Fibroblast of skin of left biceps (primary cell): ENCODE measurements at regions not wholly inside any gene's neighbourhood (a gene's known extent, or its start where the extent isn't known, plus 50 kb on each side); places are given as distances from the start of the nearest gene placed in this dataset.
"Not testable (repeated sequence)": the region's sequence is repeated elsewhere in the genome, so short reads cannot be mapped to it uniquely, and the experiment has no call there.

Experiments
- DNase-seq, 2 experiments: peaks; one replicate each; pipeline ENCODE4 v3.0.0-alpha.2; 2013; ENCODE audit warnings: low read depth in 2 of 2

- DNase-seq, result no peak
Observed at GRCh38 chr1:29632806-29633615, 396.7 kb downstream of the PTPRU start.

- no peak for DNase-seq
Observed at GRCh38 chr1:29631836-29632805, 395.8 kb downstream of the PTPRU start.

GRCh38 chr1:29631361-29631760 lies 395.0 kb downstream of the PTPRU start:
- no peak for DNase-seq

GRCh38 chr1:29630756-29631155 lies 394.4 kb downstream of the PTPRU start:
- no peak for DNase-seq

GRCh38 chr1:29629814-29630516 lies 393.6 kb downstream of the PTPRU start:
- no peak for DNase-seq

GRCh38 chr1:29629401-29629800 lies 393.1 kb downstream of the PTPRU start:
- no peak for DNase-seq

- DNase-seq, result no peak
Observed at GRCh38 chr1:29628190-29628589, 391.9 kb downstream of the PTPRU start.

GRCh38 chr1:29626726-29627125 lies 390.4 kb downstream of the PTPRU start:
- DNase-seq, result no peak

- DNase-seq, result no peak
Observed at GRCh38 chr1:29626066-29626465, 389.7 kb downstream of the PTPRU start.

- no peak for DNase-seq
Observed at GRCh38 chr1:29625084-29625420, 388.7 kb downstream of the PTPRU start.

GRCh38 chr1:29624320-29625083 lies 388.2 kb downstream of the PTPRU start:
- DNase-seq, result no peak

GRCh38 chr1:29623501-29623900 lies 387.2 kb downstream of the PTPRU start:
- DNase-seq, result no peak

- no peak for DNase-seq
Observed at GRCh38 chr1:29621826-29622435, 385.6 kb downstream of the PTPRU start.

GRCh38 chr1:29620631-29621030 lies 384.3 kb downstream of the PTPRU start:
- DNase-seq, result no peak

GRCh38 chr1:29607236-29607635 lies 370.9 kb downstream of the PTPRU start:
- no peak for DNase-seq

GRCh38 chr1:29604796-29605195 lies 368.5 kb downstream of the PTPRU start:
- DNase-seq, result not testable (repeated sequence)

- no peak for DNase-seq
Observed at GRCh38 chr1:29603622-29604021, 367.3 kb downstream of the PTPRU start.

- no peak for DNase-seq
Observed at GRCh38 chr1:29602203-29602602, 365.9 kb downstream of the PTPRU start.

- no peak for DNase-seq
Observed at GRCh38 chr1:29601021-29601420, 364.7 kb downstream of the PTPRU start.

- DNase-seq, result no peak
Observed at GRCh38 chr1:29599826-29600225, 363.5 kb downstream of the PTPRU start.

- no peak for DNase-seq
Observed at GRCh38 chr1:29599071-29599470, 362.7 kb downstream of the PTPRU start.
